ENCODE measurements at regions not wholly inside any gene's neighbourhood (a gene's known extent, or its start where the extent isn't known, plus 50 kb on each side); places are given as distances from the start of the nearest gene placed in this dataset.

GRCh38 chr3:178455226-178455625 lies 81.0 kb upstream of the KCNMB2 start:
- CTCF ChIA-PET, result interaction anchor here (3.4 kb wide), 1 partner anchor 511 kb away, joined by 11 read pairs; no protein-coding TSS in a partner anchor

GRCh38 chr3:178455946-178456345 lies 80.3 kb upstream of the KCNMB2 start:
- no peaks in the 10 kb centered on the region for H3K9me3 ChIP-seq (ENCODE audit: control insufficient read depth, insufficient read depth, low read length)
- TF ChIP-seq CTCF (IDR thresholded peaks at IDR 0.05; ENCODE audit: low read depth, low read length), result no peak
- DNase-seq (ENCODE audit: low read depth, low spot score), result no peak
- no peak overlapping the region for H3K27ac ChIP-seq (ENCODE audit: low read depth, low read length)
- CTCF ChIA-PET, result interaction anchor here (3.4 kb wide), 1 partner anchor 511 kb away, joined by 11 read pairs; no protein-coding TSS in a partner anchor
- peaks cover 5% of the 10 kb centered on the region for H3K27me3 ChIP-seq (ENCODE audit: control insufficient read depth, insufficient read depth, low read length)
- no peak overlapping the region for H3K4me3 ChIP-seq (ENCODE audit: low read depth, low read length)
- POLR2A ChIA-PET, result no interaction called here

More at GRCh38 chr3:178455226-178455625, 81.0 kb upstream of the KCNMB2 start:
- H3K4me3 ChIP-seq (ENCODE audit: low read depth, low read length), result no peak overlapping the region
- POLR2A ChIA-PET, result no interaction called here
- no peaks in the 10 kb centered on the region for H3K9me3 ChIP-seq (ENCODE audit: control insufficient read depth, insufficient read depth, low read length)
- DNase-seq (ENCODE audit: low read depth, low spot score), result no peak
- H3K27ac ChIP-seq (ENCODE audit: low read depth, low read length), result no peak overlapping the region
- peaks cover 5% of the 10 kb centered on the region for H3K27me3 ChIP-seq (ENCODE audit: control insufficient read depth, insufficient read depth, low read length)
- no peak for TF ChIP-seq CTCF (IDR thresholded peaks at IDR 0.05; ENCODE audit: low read depth, low read length)

DNA sequence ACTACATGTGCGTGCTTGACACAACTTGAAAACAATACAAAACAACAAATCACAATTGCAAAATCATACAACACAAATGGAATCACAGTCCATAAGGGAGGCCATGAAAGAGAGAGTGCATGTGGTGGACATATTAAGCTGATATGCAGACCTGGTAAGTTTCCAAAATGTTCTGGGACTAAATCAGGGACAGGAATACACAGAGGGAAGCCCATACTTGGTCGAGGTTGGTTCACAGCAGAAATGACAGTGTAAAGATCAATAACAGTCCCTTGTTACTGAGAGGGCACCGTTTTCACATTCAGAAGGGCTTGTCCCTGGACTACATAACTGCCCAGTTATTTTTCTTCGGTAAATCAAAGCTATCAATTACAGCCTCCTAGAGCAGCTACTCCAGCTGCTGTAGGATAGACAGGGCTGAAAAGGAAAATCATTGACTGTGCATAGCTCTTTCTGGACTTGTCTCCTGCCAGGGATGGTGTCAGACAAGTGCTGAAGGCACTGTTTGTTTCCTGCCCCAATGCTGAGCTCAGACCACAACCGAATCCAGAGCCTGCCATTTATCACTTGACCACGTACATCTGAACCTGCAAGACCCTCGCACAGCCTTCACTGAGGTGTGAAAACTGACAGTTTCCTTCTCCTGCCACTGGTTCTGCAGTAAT lies 79.5 kb upstream of the KCNMB2 start:
- no peak for TF ChIP-seq CTCF (IDR thresholded peaks at IDR 0.05; ENCODE audit: low read depth, low read length)
- CTCF ChIA-PET, result interaction anchor here (3.4 kb wide), 1 partner anchor 510 kb away, joined by 11 read pairs; no protein-coding TSS in a partner anchor
- H3K27me3 ChIP-seq (ENCODE audit: control insufficient read depth, insufficient read depth, low read length), result peaks cover 5% of the 10 kb centered on the region

GRCh38 chr3:178457511-178457910 lies 78.7 kb upstream of the KCNMB2 start:
- no peak for DNase-seq (ENCODE audit: low read depth, low spot score)
- Histone ChIP-seq H3K9me3 (ENCODE audit: control insufficient read depth, insufficient read depth, low read length) (no peaks in the 10 kb centered on the region), H3K27me3 (ENCODE audit: control insufficient read depth, insufficient read depth, low read length) (peaks cover 5% of the 10 kb centered on the region), H3K4me3 (ENCODE audit: low read depth, low read length) (no peak overlapping the region), H3K27ac (ENCODE audit: low read depth, low read length) (no peak overlapping the region)
- CTCF ChIA-PET, result interaction anchor here (3.4 kb wide), 1 partner anchor 509 kb away, joined by 11 read pairs; no protein-coding TSS in a partner anchor
- no peak for TF ChIP-seq CTCF (IDR thresholded peaks at IDR 0.05; ENCODE audit: low read depth, low read length)
- POLR2A ChIA-PET, result no interaction called here

More for the DNA sequence above, 79.5 kb upstream of the KCNMB2 start:
- POLR2A ChIA-PET, result no interaction called here
- no peak overlapping the region for H3K4me3 ChIP-seq (ENCODE audit: low read depth, low read length)
- no peak for DNase-seq (ENCODE audit: low read depth, low spot score)
- no peak overlapping the region for H3K27ac ChIP-seq (ENCODE audit: low read depth, low read length)
- H3K9me3 ChIP-seq (ENCODE audit: control insufficient read depth, insufficient read depth, low read length), result no peaks in the 10 kb centered on the region

- CTCF ChIA-PET, result interaction anchor here (3.4 kb wide), 1 partner anchor 508 kb away, joined by 11 read pairs; no protein-coding TSS in a partner anchor
- Histone ChIP-seq H3K27ac (ENCODE audit: low read depth, low read length) (no peak overlapping the region), H3K9me3 (ENCODE audit: control insufficient read depth, insufficient read depth, low read length) (no peaks in the 10 kb centered on the region), H3K27me3 (ENCODE audit: control insufficient read depth, insufficient read depth, low read length) (peaks cover 5% of the 10 kb centered on the region), H3K4me3 (ENCODE audit: low read depth, low read length) (no peak overlapping the region)
- no peak for TF ChIP-seq CTCF (IDR thresholded peaks at IDR 0.05; ENCODE audit: low read depth, low read length)
- POLR2A ChIA-PET, result no interaction called here
- no peak for DNase-seq (ENCODE audit: low read depth, low spot score)
Measured at GRCh38 chr3:178458313-178459037, 77.8 kb upstream of the KCNMB2 start.
